ENCODE measurements at regions not wholly inside any gene's neighbourhood (a gene's known extent, or its start where the extent isn't known, plus 50 kb on each side); places are given as distances from the start of the nearest gene placed in this dataset.
"Not testable (repeated sequence)": the region's sequence is repeated elsewhere in the genome, so short reads cannot be mapped to it uniquely, and the experiment has no call there.

- not testable (repeated sequence) for DNase-seq
Observed at GRCh38 chr3:59494969-59495368, 445.1 kb upstream of the CFAP20DC start.

- DNase-seq = no peak
Observed at GRCh38 chr3:59486520-59486919, 436.7 kb upstream of the CFAP20DC start.

- DNase-seq = no peak
Observed at GRCh38 chr3:59483191-59483590, 433.4 kb upstream of the CFAP20DC start.

- no peak for DNase-seq
Observed at GRCh38 chr3:59482684-59483083, 432.9 kb upstream of the CFAP20DC start.

- DNase-seq = no peak
Observed at GRCh38 chr3:59481776-59482400, 432.1 kb upstream of the CFAP20DC start.

GRCh38 chr3:59480486-59480995 lies 430.7 kb upstream of the CFAP20DC start:
- DNase-seq = no peak

GRCh38 chr3:59473636-59474035 lies 423.8 kb upstream of the CFAP20DC start:
- no peak for DNase-seq

- DNase-seq = no peak
Observed at GRCh38 chr3:59472541-59472940, 422.7 kb upstream of the CFAP20DC start.

- peak; percentile 34 to 47 for DNase-seq
Observed at GRCh38 chr3:59469948-59470723, 420.3 kb upstream of the CFAP20DC start.

GRCh38 chr3:59467476-59467875 lies 417.7 kb upstream of the CFAP20DC start:
- DNase-seq = no peak

- DNase-seq = no peak
Observed at GRCh38 chr3:59464187-59464586, 414.4 kb upstream of the CFAP20DC start.

- no peak for DNase-seq
Observed at GRCh38 chr3:59463253-59463652, 413.4 kb upstream of the CFAP20DC start.

GRCh38 chr3:59460068-59460467 lies 410.2 kb upstream of the CFAP20DC start:
- DNase-seq = no peak

GRCh38 chr3:59456852-59457485 lies 407.1 kb upstream of the CFAP20DC start:
- peak; percentile 52 to 57 for DNase-seq

GRCh38 chr3:59451800-59452746 lies 402.2 kb upstream of the CFAP20DC start:
- DNase-seq = peak; percentile 42 to 45

GRCh38 chr3:59450946-59451763 lies 401.3 kb upstream of the CFAP20DC start:
- DNase-seq = peak; percentile 73 to 78

GRCh38 chr3:59450437-59450836 lies 400.6 kb upstream of the CFAP20DC start:
- no peak for DNase-seq

- no peak for DNase-seq
Observed at GRCh38 chr3:59446775-59447465, 397.1 kb upstream of the CFAP20DC start.

- DNase-seq = no peak
Observed at GRCh38 chr3:59444676-59445075, 394.9 kb upstream of the CFAP20DC start.

GRCh38 chr3:59444294-59444671 lies 394.5 kb upstream of the CFAP20DC start:
- peak in 1 of 2 experiments; percentile 32 for DNase-seq
